HuH-7.5 (cell line): ENCODE measurements at regions not wholly inside any gene's neighbourhood (a gene's known extent, or its start where the extent isn't known, plus 50 kb on each side); places are given as distances from the start of the nearest gene placed in this dataset.

Source experiments
- DNase-seq: peaks from one replicate; pipeline ENCODE4 v3.0.0; 2011; ENCODE audit warnings: low spot score

DNA sequence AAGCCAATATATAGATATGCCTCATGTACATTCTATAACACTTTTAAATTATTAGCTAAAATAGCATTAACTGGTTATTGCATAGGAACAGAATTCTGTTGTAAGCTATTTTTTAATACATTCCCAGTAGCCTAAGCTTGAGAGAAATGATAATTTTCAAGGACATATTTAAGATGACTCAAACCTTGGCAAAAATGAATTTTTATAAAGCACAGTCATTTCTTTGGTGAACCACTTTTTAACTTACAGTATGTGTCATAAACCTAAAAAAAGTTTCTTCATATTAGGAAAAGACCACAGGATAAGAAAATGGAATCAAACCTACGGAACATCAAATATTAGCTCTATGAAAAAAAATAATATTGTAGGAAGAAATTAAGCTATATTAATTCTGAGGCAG is 986.3 kb downstream of the STIM2 start:
- DNase-seq, result no peak

GRCh38 chr4:27861381-27861787 is 1000.7 kb downstream of the STIM2 start:
- DNase-seq, result no peak

- DNase-seq, result no peak
Measured at GRCh38 chr4:27861802-27862201, 1001.2 kb downstream of the STIM2 start.

DNA sequence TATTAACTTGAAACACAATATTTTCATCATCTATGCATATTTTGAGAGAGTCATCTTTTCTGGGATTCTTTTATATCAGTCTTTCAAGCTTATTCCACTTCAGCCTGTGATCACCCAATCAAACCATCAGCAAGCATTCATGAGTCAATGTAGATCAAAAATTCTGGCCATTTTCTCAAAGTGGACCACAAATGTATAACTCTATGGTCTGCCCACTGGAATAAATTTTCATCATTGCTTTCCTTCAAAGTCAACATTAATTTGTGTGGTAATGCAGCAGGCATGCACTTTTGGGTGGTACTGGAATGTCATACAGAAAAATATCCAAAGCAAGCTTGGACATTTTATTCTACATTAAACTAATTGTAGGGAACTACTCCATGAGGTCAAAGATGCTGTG is 1013.0 kb downstream of the STIM2 start:
- no peak for DNase-seq

DNA sequence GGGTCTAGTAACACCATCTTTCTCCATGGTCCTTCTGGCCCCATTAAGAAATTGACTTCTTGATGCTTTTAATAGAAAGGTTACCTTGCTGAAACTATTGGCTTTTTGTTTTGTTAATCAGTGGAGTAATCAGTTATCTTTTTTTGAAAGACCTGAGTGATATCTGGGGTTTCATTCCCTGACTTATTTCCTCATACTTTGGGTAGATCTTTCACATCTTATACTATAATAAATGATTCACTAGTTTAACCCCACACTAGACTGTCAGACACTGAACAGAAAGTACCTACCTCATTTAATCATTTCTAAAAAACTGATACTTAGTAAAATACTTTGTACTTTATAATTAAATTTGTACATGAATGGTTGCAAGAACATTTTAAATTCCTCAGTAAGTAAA is 1021.1 kb downstream of the STIM2 start:
- no peak for DNase-seq

DNA sequence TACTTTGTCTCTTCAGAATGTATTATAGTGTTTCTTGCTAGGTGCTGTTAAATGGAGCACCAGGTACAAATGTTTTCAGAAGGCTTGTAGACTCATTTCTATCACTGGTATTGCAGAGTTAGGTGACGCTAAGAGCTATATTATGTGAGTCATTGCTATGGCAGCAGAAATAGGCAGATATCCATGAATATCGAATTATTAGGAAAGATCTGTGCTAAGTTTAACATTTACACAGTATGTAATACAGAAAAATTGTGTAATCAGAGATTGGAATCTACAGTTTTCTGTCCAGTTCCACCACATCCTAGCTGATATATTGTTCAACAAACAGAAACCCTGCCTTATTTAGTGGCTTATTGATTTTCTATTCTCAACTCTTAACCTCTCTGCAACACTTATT is 1025.5 kb downstream of the STIM2 start:
- DNase-seq, result no peak

- no peak for DNase-seq
Measured at GRCh38 chr4:27887646-27888045, 1027.0 kb downstream of the STIM2 start.

GRCh38 chr4:27888505-27888904 is 1027.9 kb downstream of the STIM2 start:
- DNase-seq, result no peak

DNA sequence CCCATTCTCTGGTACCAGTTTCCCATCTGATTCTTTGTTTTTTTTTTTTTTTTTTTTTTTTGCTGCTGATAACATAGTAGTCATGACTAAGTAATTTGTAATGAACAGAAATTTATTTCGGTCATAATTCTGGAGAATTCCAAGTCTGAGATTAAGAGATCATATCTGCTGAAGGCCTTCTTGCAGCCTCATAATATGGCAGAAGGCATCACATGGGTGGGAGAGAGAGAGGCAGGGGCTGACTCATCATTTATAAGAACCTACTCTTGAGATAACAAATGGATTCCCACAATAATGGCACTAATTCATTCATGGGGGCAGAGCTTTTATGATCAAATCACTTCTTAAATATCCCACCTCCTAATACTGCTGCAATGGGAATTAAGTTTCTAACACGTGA is 1034.3 kb downstream of the STIM2 start:
- DNase-seq, result no peak

DNA sequence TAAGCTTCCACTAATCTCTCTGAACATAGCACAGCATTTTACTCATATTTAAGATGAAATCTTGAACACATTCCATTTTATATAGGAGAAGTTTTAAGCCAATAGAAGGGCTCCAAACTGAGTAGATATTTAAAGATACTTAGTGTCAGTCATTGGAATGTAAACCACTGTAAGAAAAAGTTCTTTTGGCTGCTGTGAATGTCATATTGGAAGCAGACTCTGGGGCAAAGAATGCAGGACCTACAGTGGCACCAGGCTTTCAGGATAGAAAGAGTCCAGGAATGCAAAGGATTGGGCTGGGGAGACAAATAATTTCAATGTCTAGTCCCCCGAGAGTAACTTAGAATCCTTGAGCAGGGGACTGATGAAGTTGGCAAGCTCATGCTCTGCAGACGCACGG is 1047.7 kb downstream of the STIM2 start:
- no peak for DNase-seq

DNA sequence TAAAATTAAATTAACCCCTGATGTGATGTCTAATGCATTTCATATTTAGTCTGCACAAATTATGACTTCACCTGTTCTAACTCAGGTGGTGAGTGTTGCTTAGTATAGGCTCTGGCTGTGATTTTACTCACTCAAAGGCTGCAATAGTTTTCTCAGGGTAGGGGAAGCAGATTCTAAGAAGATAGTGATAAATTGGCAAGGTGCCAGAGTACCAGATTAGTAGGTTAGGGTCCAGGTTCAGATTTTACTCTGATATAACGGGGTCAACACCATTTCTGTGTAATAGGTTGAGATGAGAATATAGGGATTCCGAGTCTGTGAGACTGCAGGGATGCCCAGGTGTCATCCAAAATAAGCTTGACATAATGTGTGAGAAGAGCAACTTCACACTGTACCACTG is 1049.6 kb downstream of the STIM2 start:
- no peak for DNase-seq

DNA sequence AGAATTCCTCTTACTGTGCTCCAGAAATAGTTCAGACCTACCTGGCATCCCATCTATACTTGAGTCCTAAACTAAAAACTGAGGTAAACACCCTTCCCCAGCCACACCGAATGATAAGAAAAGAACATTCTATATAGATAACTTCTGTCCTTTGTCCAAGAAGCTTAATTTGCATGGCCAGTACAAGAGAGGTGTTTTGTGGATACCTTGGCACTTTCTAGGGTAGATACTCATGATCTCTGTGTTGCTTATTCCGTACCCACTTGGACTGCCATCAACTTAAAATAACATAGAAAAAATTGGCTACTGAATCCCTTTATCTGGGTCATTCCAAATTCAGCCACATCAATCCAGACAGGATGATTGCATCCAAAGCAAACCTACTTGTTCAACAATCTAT is 1050.4 kb downstream of the STIM2 start:
- DNase-seq, result no peak

DNA sequence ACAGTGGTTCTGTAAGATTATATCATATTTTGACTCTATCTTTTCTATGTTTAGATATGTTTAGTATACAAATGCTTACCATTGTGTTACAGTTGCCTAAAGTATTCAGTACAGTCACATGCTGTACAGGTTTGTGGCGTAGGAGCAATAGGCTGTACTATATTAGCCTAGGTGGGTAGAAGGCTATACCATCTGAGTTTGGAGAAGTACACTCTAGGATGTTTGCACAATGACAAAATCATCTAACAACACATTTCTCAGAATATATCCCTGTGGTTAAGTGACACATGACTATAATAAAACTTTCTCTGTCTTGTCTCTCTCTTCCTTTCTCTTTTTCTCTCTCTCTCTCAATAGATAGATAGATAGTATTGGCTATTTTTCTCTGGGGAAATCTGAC is 1053.1 kb downstream of the STIM2 start:
- DNase-seq, result no peak

- no peak for DNase-seq
Measured at GRCh38 chr4:27915822-27916221, 1055.2 kb downstream of the STIM2 start.

GRCh38 chr4:27916452-27917184 is 1056.0 kb downstream of the STIM2 start:
- no peak for DNase-seq

DNA sequence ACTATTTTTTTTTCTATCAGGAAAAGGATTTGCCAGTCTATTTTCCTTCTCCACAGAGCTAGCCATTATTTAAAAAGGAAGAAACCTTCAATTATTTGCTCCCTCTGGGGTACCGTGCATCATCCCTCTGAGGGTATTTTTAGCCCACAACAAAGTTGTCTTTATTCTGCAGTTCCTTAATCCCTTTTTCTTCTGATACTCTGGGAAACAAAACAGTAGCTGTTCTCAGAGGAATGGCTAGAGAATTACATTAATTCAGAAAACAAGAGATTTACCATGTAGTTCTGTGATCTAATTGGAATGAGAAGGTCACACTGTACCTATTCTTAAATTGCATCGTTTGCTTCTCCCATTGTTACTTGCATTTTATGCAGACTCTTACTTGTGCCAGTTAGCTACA is 1056.7 kb downstream of the STIM2 start:
- no peak for DNase-seq

GRCh38 chr4:27921231-27921630 is 1060.6 kb downstream of the STIM2 start:
- no peak for DNase-seq

GRCh38 chr4:27928761-27929540 is 1068.3 kb downstream of the STIM2 start:
- no peak for DNase-seq

DNA sequence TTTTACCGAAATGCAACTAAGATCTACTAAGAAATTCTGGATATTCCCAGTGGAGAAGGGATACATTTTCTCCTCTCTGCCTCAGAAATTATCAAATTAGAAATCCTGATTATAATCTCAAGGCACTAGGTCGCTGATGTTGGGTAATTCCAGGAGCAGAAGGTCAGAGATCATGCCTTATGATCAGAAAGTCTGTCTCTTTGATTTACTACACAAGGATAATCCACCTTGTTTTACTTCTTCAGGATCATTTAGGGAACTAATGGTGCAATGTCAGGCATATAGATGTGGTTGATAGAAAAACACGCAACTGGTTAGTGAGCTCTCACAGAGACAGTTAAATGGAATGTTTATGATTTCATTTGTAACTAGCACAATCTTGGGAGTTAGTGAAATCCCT is 1069.7 kb downstream of the STIM2 start:
- no peak for DNase-seq

DNA sequence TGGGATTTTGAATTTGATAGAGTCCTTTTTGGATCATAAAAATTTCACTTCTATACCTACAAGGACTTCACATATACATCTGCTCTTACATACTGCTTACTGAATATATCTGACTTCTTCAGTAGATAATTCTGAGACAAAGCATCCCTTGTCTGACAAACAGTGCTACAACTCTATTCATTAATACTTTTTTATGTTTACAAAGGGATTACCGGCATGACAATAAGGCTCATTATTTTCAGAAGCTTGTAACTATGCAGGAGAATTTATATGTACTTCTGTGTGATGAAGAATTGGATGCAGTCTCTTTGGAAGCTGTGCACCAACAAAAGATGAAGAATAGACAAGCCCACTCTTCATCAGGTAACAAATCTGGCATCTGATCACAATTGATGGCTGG is 1070.3 kb downstream of the STIM2 start:
- no peak for DNase-seq

GRCh38 chr4:27931584-27931983 is 1070.9 kb downstream of the STIM2 start:
- no peak for DNase-seq

DNA sequence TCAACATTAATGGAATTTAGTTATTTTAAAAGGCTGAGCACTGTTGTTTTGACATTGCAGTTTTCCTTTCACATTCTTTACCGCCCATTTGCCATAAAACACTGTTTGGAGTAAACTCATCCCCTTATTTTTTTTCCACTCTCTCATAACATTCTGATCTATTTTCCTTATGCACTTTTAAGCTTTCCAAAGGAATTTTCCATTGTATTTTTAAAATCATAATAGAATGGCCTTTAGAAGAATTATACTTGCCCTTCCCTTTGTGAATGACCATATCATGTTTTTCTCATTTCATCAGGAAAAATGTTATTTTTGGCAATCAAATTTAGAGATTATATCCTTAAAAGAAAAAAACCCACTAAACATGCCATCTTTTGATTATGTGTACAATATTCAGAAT is 1074.2 kb downstream of the STIM2 start:
- DNase-seq, result no peak

- DNase-seq, result no peak
Measured at GRCh38 chr4:27946799-27947198, 1086.2 kb downstream of the STIM2 start.

DNA sequence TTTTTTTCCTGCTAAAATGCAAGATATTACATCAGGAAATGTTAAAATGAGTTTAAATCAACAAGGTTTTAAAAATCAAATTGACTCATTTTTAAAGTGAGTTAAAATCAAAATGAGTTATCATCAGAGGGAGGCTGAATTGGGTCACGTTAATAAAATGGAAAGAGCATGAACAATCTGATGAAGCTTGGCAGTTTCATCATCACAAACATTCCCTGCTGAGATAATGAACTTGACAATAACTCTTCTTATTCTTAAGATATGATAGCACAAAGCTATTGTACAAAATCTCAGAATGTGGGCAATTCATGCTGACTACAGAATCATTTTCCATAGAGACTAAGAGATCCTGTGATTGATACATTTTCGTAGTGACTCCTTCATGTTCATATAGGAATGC is 1086.7 kb downstream of the STIM2 start:
- no peak for DNase-seq
